ENCODE measurements at regions not wholly inside any gene's neighbourhood (a gene's known extent, or its start where the extent isn't known, plus 50 kb on each side); places are given as distances from the start of the nearest gene placed in this dataset.

- H2AFZ ChIP-seq (ENCODE audit: low read depth, low read length) = no peak overlapping the region
- no peaks in the 10 kb centered on the region for H4K20me1 ChIP-seq (replicated peaks; ENCODE audit: control insufficient read depth, extremely low read depth, insufficient read depth, low read length)
- no peaks in the 10 kb centered on the region for H3K4me1 ChIP-seq (ENCODE audit: control insufficient read depth, extremely low read depth, insufficient read depth, low read length)
- H3K4me3 ChIP-seq (replicated peaks in 1 of 3; ENCODE audit: insufficient read depth in 1 of 3, low read depth in 1 of 3, low read length in 3 of 3) = no peak overlapping the region
- ChIA-PET CTCF (no interaction called here), POLR2A (no interaction called here)
- H3K9ac ChIP-seq (replicated peaks; ENCODE audit: extremely low read depth, insufficient read depth, low read length) = no peak overlapping the region
- no peaks in the 10 kb centered on the region for H3K27me3 ChIP-seq (ENCODE audit: control insufficient read depth in 2 of 2, insufficient read depth in 2 of 2, low read length in 2 of 2)
- intact Hi-C loops (cut with micrococcal nuclease) = no loop called here
- H3K4me2 ChIP-seq (ENCODE audit: insufficient read depth, low read length) = no peak overlapping the region
- BruUV-seq (replicated peaks) = no TSS peak
- no peak overlapping the region for H3K27ac ChIP-seq (ENCODE audit: insufficient read depth, low read depth, low read length)
- TF ChIP-seq MYC (IDR thresholded peaks at IDR 0.05; ENCODE audit: low read depth, low read length) = no peak
- dilution Hi-C loops (cut with MboI; ENCODE audit: extremely low pct_ligation_motif_present, low sequenced_read_pairs) = no loop called here
- H3K79me2 ChIP-seq (ENCODE audit: control insufficient read depth, insufficient read depth, low read length) = no peaks in the 10 kb centered on the region
- no peaks in the 10 kb centered on the region for H3K9me1 ChIP-seq (replicated peaks; ENCODE audit: control insufficient read depth, extremely low read depth, insufficient read depth, low read length)
- no peak for DNase-seq (ENCODE audit: low read depth, low spot score)
- no peaks in the 10 kb centered on the region for H3K9me3 ChIP-seq (replicated peaks; ENCODE audit: control insufficient read depth, insufficient read depth, low read length)
- no peak for FAIRE-seq
- no peaks in the 10 kb centered on the region for H3K36me3 ChIP-seq (ENCODE audit: control insufficient read depth in 2 of 2, extremely low read depth in 1 of 2, insufficient read depth in 2 of 2, low read length in 2 of 2)
These were observed 1125.4 kb upstream of the NXPH2 start for GRCh38 chr2:139905624-139906023.

GRCh38 chr2:139891636-139892035 lies 1111.4 kb upstream of the NXPH2 start:
- TF ChIP-seq POLR2AphosphoS5 (IDR thresholded peaks at IDR 0.05; ENCODE audit: insufficient read depth, low read depth, low read length) = no peak
- no peak for TF ChIP-seq POLR2A (IDR thresholded peaks at IDR 0.05; ENCODE audit: low read depth, low read length)
- TF ChIP-seq EZH2 (IDR thresholded peaks at IDR 0.05; ENCODE audit: borderline replicate concordance, low read depth, low read length, severe bottlenecking) = no peak
- no peak for TF ChIP-seq GATA2 (IDR thresholded peaks at IDR 0.05; ENCODE audit: insufficient read depth, insufficient read length, low read depth, low read length)
- no peaks in the 10 kb centered on the region for H3K4me1 ChIP-seq (ENCODE audit: control insufficient read depth, extremely low read depth, insufficient read depth, low read length)
- no peaks in the 10 kb centered on the region for H3K27me3 ChIP-seq (ENCODE audit: control insufficient read depth in 2 of 2, insufficient read depth in 2 of 2, low read length in 2 of 2)
- FAIRE-seq = no peak
- H4K20me1 ChIP-seq (replicated peaks; ENCODE audit: control insufficient read depth, extremely low read depth, insufficient read depth, low read length) = no peaks in the 10 kb centered on the region
- H3K27ac ChIP-seq (ENCODE audit: insufficient read depth, low read depth, low read length) = no peak overlapping the region
- POLR2A ChIA-PET = no interaction called here
- dilution Hi-C loops (cut with MboI; ENCODE audit: extremely low pct_ligation_motif_present, low sequenced_read_pairs) = no loop called here
- intact Hi-C loops (cut with micrococcal nuclease) = no loop called here
- CTCF ChIA-PET = interaction anchor here (0.6 to 1.2 kb wide), 2 partner anchors 9 to 1663 kb away, joined by 3 read pairs; no protein-coding TSS in a partner anchor
- no peak overlapping the region for H3K4me3 ChIP-seq (replicated peaks in 1 of 3; ENCODE audit: insufficient read depth in 1 of 3, low read depth in 1 of 3, low read length in 3 of 3)
- no peaks in the 10 kb centered on the region for H3K9me1 ChIP-seq (replicated peaks; ENCODE audit: control insufficient read depth, extremely low read depth, insufficient read depth, low read length)
- H3K9ac ChIP-seq (replicated peaks; ENCODE audit: extremely low read depth, insufficient read depth, low read length) = no peak overlapping the region
- no peak overlapping the region for H2AFZ ChIP-seq (ENCODE audit: low read depth, low read length)
- no peaks in the 10 kb centered on the region for H3K9me3 ChIP-seq (replicated peaks; ENCODE audit: control insufficient read depth, insufficient read depth, low read length)
- no peaks in the 10 kb centered on the region for H3K79me2 ChIP-seq (ENCODE audit: control insufficient read depth, insufficient read depth, low read length)
- DNase-seq (ENCODE audit: low read depth, low spot score) = no peak
- H3K36me3 ChIP-seq (ENCODE audit: control insufficient read depth in 2 of 2, extremely low read depth in 1 of 2, insufficient read depth in 2 of 2, low read length in 2 of 2) = no peaks in the 10 kb centered on the region
- BruUV-seq (replicated peaks) = no TSS peak
- H3K4me2 ChIP-seq (ENCODE audit: insufficient read depth, low read length) = no peak overlapping the region
